ENCODE measurements at regions not wholly inside any gene's neighbourhood (a gene's known extent, or its start where the extent isn't known, plus 50 kb on each side); places are given as distances from the start of the nearest gene placed in this dataset.

GRCh38 chr1:212533148-212533517 lies 75.4 kb upstream of the ATF3 start:
- no peak for TF ChIP-seq POLR2A (IDR thresholded peaks at IDR 0.05)
- no peak for TF ChIP-seq CTCF (IDR thresholded peaks at IDR 0.05)
- no peak for TF ChIP-seq POLR2AphosphoS5 (IDR thresholded peaks at IDR 0.05)
